ENCODE measurements at regions not wholly inside any gene's neighbourhood (a gene's known extent, or its start where the extent isn't known, plus 50 kb on each side); places are given as distances from the start of the nearest gene placed in this dataset.

GRCh38 chr18:41146301-41146700, 808.7 kb upstream of the PIK3C3 start:
- Histone ChIP-seq H3F3A (ENCODE audit: low read length, unreplicated experiment) (no peaks in the 10 kb centered on the region), H3K27ac (ENCODE audit: low read length) (no peak overlapping the region), H3K9me3 (ENCODE audit: low read length) (no peaks in the 10 kb centered on the region), H3K4me1 (ENCODE audit: insufficient read depth, low read length) (no peaks in the 10 kb centered on the region), H4K20me1 (ENCODE audit: low read length) (no peaks in the 10 kb centered on the region), H3K4me3 (ENCODE audit: low read length) (no peak overlapping the region), H3K9ac (ENCODE audit: low read length) (no peak overlapping the region), H3K4me2 (ENCODE audit: low read length) (no peak overlapping the region), H3K9me2 (replicated peaks; ENCODE audit: low read length) (no peaks in the 10 kb centered on the region), H3K36me3 (ENCODE audit: low read depth, low read length) (no peaks in the 10 kb centered on the region), H3K79me2 (ENCODE audit: low read length) (no peaks in the 10 kb centered on the region), H2AFZ (ENCODE audit: low read length) (no peak overlapping the region), H3K27me3 (ENCODE audit: low read length) (no peaks in the 10 kb centered on the region)
- intact Hi-C loops (cut with micrococcal nuclease): no loop called here
- CTCF ChIA-PET: no interaction called here
- POLR2A ChIA-PET (ENCODE audit: unreplicated experiment): interaction anchor here (0.6 kb wide), 1 partner anchor 124 kb away, joined by 15 read pairs; no protein-coding TSS in a partner anchor
- no TSS peak for BruUV-seq (replicated peaks)
- no peak for DNase-seq
- TF ChIP-seq EZH2 (IDR thresholded peaks at IDR 0.05; ENCODE audit: low read length, unreplicated experiment) (no peak), EZH2phosphoT487 (IDR thresholded peaks at IDR 0.05; ENCODE audit: borderline replicate concordance, low read length) (no peak)
- TF ChIP-seq, protein P1, sequence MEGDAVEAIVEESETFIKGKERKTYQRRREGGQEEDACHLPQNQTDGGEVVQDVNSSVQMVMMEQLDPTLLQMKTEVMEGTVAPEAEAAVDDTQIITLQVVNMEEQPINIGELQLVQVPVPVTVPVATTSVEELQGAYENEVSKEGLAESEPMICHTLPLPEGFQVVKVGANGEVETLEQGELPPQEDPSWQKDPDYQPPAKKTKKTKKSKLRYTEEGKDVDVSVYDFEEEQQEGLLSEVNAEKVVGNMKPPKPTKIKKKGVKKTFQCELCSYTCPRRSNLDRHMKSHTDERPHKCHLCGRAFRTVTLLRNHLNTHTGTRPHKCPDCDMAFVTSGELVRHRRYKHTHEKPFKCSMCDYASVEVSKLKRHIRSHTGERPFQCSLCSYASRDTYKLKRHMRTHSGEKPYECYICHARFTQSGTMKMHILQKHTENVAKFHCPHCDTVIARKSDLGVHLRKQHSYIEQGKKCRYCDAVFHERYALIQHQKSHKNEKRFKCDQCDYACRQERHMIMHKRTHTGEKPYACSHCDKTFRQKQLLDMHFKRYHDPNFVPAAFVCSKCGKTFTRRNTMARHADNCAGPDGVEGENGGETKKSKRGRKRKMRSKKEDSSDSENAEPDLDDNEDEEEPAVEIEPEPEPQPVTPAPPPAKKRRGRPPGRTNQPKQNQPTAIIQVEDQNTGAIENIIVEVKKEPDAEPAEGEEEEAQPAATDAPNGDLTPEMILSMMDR (conservative IDR thresholded peaks at IDR 0.05; ENCODE audit: low read depth, low read length): no peak
- no peak for ATAC-seq

DNA sequence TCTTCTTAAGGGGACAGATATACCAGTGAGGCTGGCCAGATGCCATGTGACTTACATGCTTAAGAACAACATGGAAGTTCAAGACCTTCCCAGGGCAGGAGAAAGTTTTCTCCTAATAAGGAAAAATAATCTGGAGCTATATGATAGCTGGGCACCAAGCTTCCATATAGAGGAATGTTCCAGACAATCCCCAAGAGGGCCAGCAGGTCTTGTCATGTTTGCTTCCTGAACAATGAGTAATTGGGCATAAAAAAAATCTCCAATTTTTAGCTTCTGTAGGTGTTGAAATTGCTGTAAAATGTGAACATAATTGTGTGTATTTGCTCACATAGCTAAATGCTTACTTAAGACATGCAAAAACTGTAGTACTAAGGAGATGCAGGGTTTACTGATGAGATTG, 809.5 kb upstream of the PIK3C3 start:
- no peaks in the 10 kb centered on the region for H3K9me2 ChIP-seq (replicated peaks; ENCODE audit: low read length)
- CTCF ChIA-PET: no interaction called here
- no peak overlapping the region for H3K27ac ChIP-seq (ENCODE audit: low read length)
- H3K9me3 ChIP-seq (ENCODE audit: low read length): no peaks in the 10 kb centered on the region
- no peak overlapping the region for H2AFZ ChIP-seq (ENCODE audit: low read length)
- DNase-seq (no peak), ATAC-seq (no peak)
- H3K79me2 ChIP-seq (ENCODE audit: low read length): no peaks in the 10 kb centered on the region
- H3K9ac ChIP-seq (ENCODE audit: low read length): no peak overlapping the region
- no peaks in the 10 kb centered on the region for H4K20me1 ChIP-seq (ENCODE audit: low read length)
- BruUV-seq (replicated peaks): no TSS peak
- POLR2A ChIA-PET (ENCODE audit: unreplicated experiment): no interaction called here
- no peak overlapping the region for H3K4me3 ChIP-seq (ENCODE audit: low read length)
- intact Hi-C loops (cut with micrococcal nuclease): no loop called here
- H3K27me3 ChIP-seq (ENCODE audit: low read length): no peaks in the 10 kb centered on the region
- no peak for TF ChIP-seq EZH2phosphoT487 (IDR thresholded peaks at IDR 0.05; ENCODE audit: borderline replicate concordance, low read length)
- TF ChIP-seq, protein P1 (conservative IDR thresholded peaks at IDR 0.05; ENCODE audit: low read depth, low read length): no peak
- TF ChIP-seq EZH2 (IDR thresholded peaks at IDR 0.05; ENCODE audit: low read length, unreplicated experiment): no peak
- no peaks in the 10 kb centered on the region for H3K36me3 ChIP-seq (ENCODE audit: low read depth, low read length)
- H3K4me2 ChIP-seq (ENCODE audit: low read length): no peak overlapping the region
- no peaks in the 10 kb centered on the region for H3K4me1 ChIP-seq (ENCODE audit: insufficient read depth, low read length)
- H3F3A ChIP-seq (ENCODE audit: low read length, unreplicated experiment): no peaks in the 10 kb centered on the region

- ChIA-PET POLR2A (ENCODE audit: unreplicated experiment) (no interaction called here), CTCF (no interaction called here)
- no peaks in the 10 kb centered on the region for H4K20me1 ChIP-seq (ENCODE audit: low read length)
- no peak overlapping the region for H3K9ac ChIP-seq (ENCODE audit: low read length)
- H3K27ac ChIP-seq (ENCODE audit: low read length): no peak overlapping the region
- no peaks in the 10 kb centered on the region for H3F3A ChIP-seq (ENCODE audit: low read length, unreplicated experiment)
- H3K9me2 ChIP-seq (replicated peaks; ENCODE audit: low read length): no peaks in the 10 kb centered on the region
- DNase-seq (no peak), ATAC-seq (peak; percentile 31; the same call in 1 of the 2 replicates)
- no TSS peak for BruUV-seq (replicated peaks)
- H2AFZ ChIP-seq (ENCODE audit: low read length): no peak overlapping the region
- no peak overlapping the region for H3K4me3 ChIP-seq (ENCODE audit: low read length)
- H3K4me2 ChIP-seq (ENCODE audit: low read length): no peak overlapping the region
- no peaks in the 10 kb centered on the region for H3K27me3 ChIP-seq (ENCODE audit: low read length)
- intact Hi-C loops (cut with micrococcal nuclease): no loop called here
- no peaks in the 10 kb centered on the region for H3K79me2 ChIP-seq (ENCODE audit: low read length)
- no peak for TF ChIP-seq EZH2phosphoT487 (IDR thresholded peaks at IDR 0.05; ENCODE audit: borderline replicate concordance, low read length)
- TF ChIP-seq EZH2 (IDR thresholded peaks at IDR 0.05; ENCODE audit: low read length, unreplicated experiment): no peak
- TF ChIP-seq, protein P1 (conservative IDR thresholded peaks at IDR 0.05; ENCODE audit: low read depth, low read length): no peak
- no peaks in the 10 kb centered on the region for H3K9me3 ChIP-seq (ENCODE audit: low read length)
- no peaks in the 10 kb centered on the region for H3K36me3 ChIP-seq (ENCODE audit: low read depth, low read length)
- H3K4me1 ChIP-seq (ENCODE audit: insufficient read depth, low read length): no peaks in the 10 kb centered on the region
Observed at GRCh38 chr18:41144441-41144840, 810.6 kb upstream of the PIK3C3 start.
